ENCODE measurements at regions not wholly inside any gene's neighbourhood (a gene's known extent, or its start where the extent isn't known, plus 50 kb on each side); places are given as distances from the start of the nearest gene placed in this dataset.

GRCh38 chr4:19783667-19784223 lies 468.0 kb upstream of the SLIT2 start:
- DNase-seq (no peak), FAIRE-seq (no peak)
- H3K36me3 ChIP-seq (ENCODE audit: control insufficient read depth in 2 of 3, insufficient read depth in 3 of 3, low read length in 3 of 3) = no peaks in the 10 kb centered on the region
- no peak overlapping the region for H3K4me3 ChIP-seq (ENCODE audit: low read length in 3 of 3)
- intact Hi-C loops (cut with DNase I) = no loop called here
- H3K4me1 ChIP-seq (ENCODE audit: control insufficient read depth in 2 of 3, insufficient read depth in 2 of 3, low read depth in 1 of 3, low read length in 3 of 3) = no peaks in the 10 kb centered on the region
- TF ChIP-seq CTCF (IDR thresholded peaks at IDR 0.05; ENCODE audit: borderline replicate concordance, extremely low read depth, insufficient read depth) = no peak
- no peak overlapping the region for H3K27ac ChIP-seq (ENCODE audit: low read depth in 2 of 2, low read length in 2 of 2)
- peaks cover 0 to 14% (median 0%) of the 10 kb centered on the region in 3 donors for H3K9me3 ChIP-seq (ENCODE audit: control insufficient read depth in 2 of 3, insufficient read depth in 1 of 3, low read length in 3 of 3)
- no peak overlapping the region for H3K9ac ChIP-seq (ENCODE audit: low read length in 3 of 3)
- no peaks in the 10 kb centered on the region for H3K27me3 ChIP-seq (ENCODE audit: control insufficient read depth, insufficient read depth, low read length)

- H3K4me1 ChIP-seq (ENCODE audit: control insufficient read depth in 2 of 3, insufficient read depth in 2 of 3, low read depth in 1 of 3, low read length in 3 of 3) = no peaks in the 10 kb centered on the region
- no peak overlapping the region for H3K9ac ChIP-seq (ENCODE audit: low read length in 3 of 3)
- DNase-seq = no peak
- TF ChIP-seq CTCF (IDR thresholded peaks at IDR 0.05; ENCODE audit: borderline replicate concordance, extremely low read depth, insufficient read depth) = no peak
- H3K27me3 ChIP-seq (ENCODE audit: control insufficient read depth, insufficient read depth, low read length) = no peaks in the 10 kb centered on the region
- H3K27ac ChIP-seq (ENCODE audit: low read depth in 2 of 2, low read length in 2 of 2) = no peak overlapping the region
- no peaks in the 10 kb centered on the region for H3K36me3 ChIP-seq (ENCODE audit: control insufficient read depth in 2 of 3, insufficient read depth in 3 of 3, low read length in 3 of 3)
- intact Hi-C loops (cut with DNase I) = no loop called here
- peaks cover 0 to 14% (median 0%) of the 10 kb centered on the region in 3 donors for H3K9me3 ChIP-seq (ENCODE audit: control insufficient read depth in 2 of 3, insufficient read depth in 1 of 3, low read length in 3 of 3)
- H3K4me3 ChIP-seq (ENCODE audit: low read length in 3 of 3) = no peak overlapping the region
- no peak for FAIRE-seq
Observed at GRCh38 chr4:19780871-19781270, 470.8 kb upstream of the SLIT2 start.

GRCh38 chr4:19776929-19777328 lies 474.8 kb upstream of the SLIT2 start:
- Histone ChIP-seq H3K4me1 (ENCODE audit: control insufficient read depth in 2 of 3, insufficient read depth in 2 of 3, low read depth in 1 of 3, low read length in 3 of 3) (no peaks in the 10 kb centered on the region), H3K4me3 (ENCODE audit: low read length in 3 of 3) (no peak overlapping the region), H3K27ac (ENCODE audit: low read depth in 2 of 2, low read length in 2 of 2) (no peak overlapping the region), H3K27me3 (ENCODE audit: control insufficient read depth, insufficient read depth, low read length) (no peaks in the 10 kb centered on the region), H3K9ac (ENCODE audit: low read length in 3 of 3) (no peak overlapping the region), H3K9me3 (ENCODE audit: control insufficient read depth in 2 of 3, insufficient read depth in 1 of 3, low read length in 3 of 3) (no peaks in the 10 kb centered on the region), H3K36me3 (ENCODE audit: control insufficient read depth in 2 of 3, insufficient read depth in 3 of 3, low read length in 3 of 3) (no peaks in the 10 kb centered on the region)
- intact Hi-C loops (cut with DNase I) = no loop called here
- no peak for FAIRE-seq
- no peak for TF ChIP-seq CTCF (IDR thresholded peaks at IDR 0.05; ENCODE audit: borderline replicate concordance, extremely low read depth, insufficient read depth)
- DNase-seq = no peak

GRCh38 chr4:19776021-19776459 lies 475.7 kb upstream of the SLIT2 start:
- TF ChIP-seq CTCF (IDR thresholded peaks at IDR 0.05; ENCODE audit: borderline replicate concordance, extremely low read depth, insufficient read depth) = no peak
- no peak overlapping the region for H3K27ac ChIP-seq (ENCODE audit: low read depth in 2 of 2, low read length in 2 of 2)
- no peaks in the 10 kb centered on the region for H3K36me3 ChIP-seq (ENCODE audit: control insufficient read depth in 2 of 3, insufficient read depth in 3 of 3, low read length in 3 of 3)
- no peaks in the 10 kb centered on the region for H3K9me3 ChIP-seq (ENCODE audit: control insufficient read depth in 2 of 3, insufficient read depth in 1 of 3, low read length in 3 of 3)
- H3K4me3 ChIP-seq (ENCODE audit: low read length in 3 of 3) = no peak overlapping the region
- intact Hi-C loops (cut with DNase I) = no loop called here
- H3K27me3 ChIP-seq (ENCODE audit: control insufficient read depth, insufficient read depth, low read length) = no peaks in the 10 kb centered on the region
- H3K9ac ChIP-seq (ENCODE audit: low read length in 3 of 3) = no peak overlapping the region
- no peaks in the 10 kb centered on the region for H3K4me1 ChIP-seq (ENCODE audit: control insufficient read depth in 2 of 3, insufficient read depth in 2 of 3, low read depth in 1 of 3, low read length in 3 of 3)
- DNase-seq = peak in 3 of 5 donors; percentile 46 to 71 (median 55)
- FAIRE-seq = no peak

Data from kidney (tissue), 13 donors.